ENCODE measurements at regions not wholly inside any gene's neighbourhood (a gene's known extent, or its start where the extent isn't known, plus 50 kb on each side); places are given as distances from the start of the nearest gene placed in this dataset.

DNA sequence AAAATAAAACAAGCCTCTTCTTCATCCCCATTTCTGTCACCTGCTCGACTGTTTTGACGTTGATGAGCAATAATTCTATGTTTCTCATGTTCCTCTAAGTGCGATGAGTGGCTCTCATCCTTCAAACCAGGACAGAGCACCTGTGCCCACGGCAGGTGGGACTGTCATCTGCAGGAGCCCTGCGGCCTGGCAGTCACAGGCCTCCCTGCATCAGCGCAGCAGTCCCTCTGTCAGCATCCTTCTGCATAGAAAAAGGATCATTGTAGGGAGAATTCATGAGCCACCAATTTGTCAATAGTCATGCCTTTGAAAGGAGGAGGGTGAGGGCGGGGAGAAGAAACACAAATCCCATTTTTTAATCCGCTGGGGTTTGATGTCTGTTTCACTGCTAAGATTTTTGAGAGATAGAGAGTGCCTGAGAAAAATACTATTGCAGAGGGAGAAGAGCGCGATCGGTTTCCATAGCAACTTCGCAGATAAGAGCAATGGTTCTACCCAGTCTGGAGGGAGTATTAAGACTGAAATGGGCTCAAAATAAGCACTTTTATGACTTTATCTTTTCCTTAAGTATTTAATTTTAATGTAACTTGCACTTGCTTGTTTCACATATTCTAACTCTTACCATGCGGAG lies 234.3 kb upstream of the NCKAP5 start:
- no peak for TF ChIP-seq EZH2 (IDR thresholded peaks at IDR 0.05; ENCODE audit: low read length, missing control alignments)
- TF ChIP-seq, protein P1, sequence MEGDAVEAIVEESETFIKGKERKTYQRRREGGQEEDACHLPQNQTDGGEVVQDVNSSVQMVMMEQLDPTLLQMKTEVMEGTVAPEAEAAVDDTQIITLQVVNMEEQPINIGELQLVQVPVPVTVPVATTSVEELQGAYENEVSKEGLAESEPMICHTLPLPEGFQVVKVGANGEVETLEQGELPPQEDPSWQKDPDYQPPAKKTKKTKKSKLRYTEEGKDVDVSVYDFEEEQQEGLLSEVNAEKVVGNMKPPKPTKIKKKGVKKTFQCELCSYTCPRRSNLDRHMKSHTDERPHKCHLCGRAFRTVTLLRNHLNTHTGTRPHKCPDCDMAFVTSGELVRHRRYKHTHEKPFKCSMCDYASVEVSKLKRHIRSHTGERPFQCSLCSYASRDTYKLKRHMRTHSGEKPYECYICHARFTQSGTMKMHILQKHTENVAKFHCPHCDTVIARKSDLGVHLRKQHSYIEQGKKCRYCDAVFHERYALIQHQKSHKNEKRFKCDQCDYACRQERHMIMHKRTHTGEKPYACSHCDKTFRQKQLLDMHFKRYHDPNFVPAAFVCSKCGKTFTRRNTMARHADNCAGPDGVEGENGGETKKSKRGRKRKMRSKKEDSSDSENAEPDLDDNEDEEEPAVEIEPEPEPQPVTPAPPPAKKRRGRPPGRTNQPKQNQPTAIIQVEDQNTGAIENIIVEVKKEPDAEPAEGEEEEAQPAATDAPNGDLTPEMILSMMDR (conservative IDR thresholded peaks at IDR 0.05 in 1 of 2, IDR thresholded peaks at IDR 0.05 in 1 of 2; ENCODE audit: low read depth in 1 of 2, low read length in 2 of 2) = no peak
